Skin of body (tissue), 1 donor: ENCODE measurements at regions not wholly inside any gene's neighbourhood (a gene's known extent, or its start where the extent isn't known, plus 50 kb on each side); places are given as distances from the start of the nearest gene placed in this dataset.
A peak's percentile ranks its signal among the peaks of the same experiment; 100 is the strongest.
"Not testable (repeated sequence)": the region's sequence is repeated elsewhere in the genome, so short reads cannot be mapped to it uniquely, and the experiment has no call there.

ENCODE experiments used
- DNase-seq: peaks from one replicate; lab custom pipeline; 2025; lab: John Stamatoyannopoulos, UW

- DNase-seq, result peak; percentile 81
Observed at GRCh38 chr11:31958076-31958735, 132.7 kb upstream of the RCN1 start.

- no peak for DNase-seq
Observed at GRCh38 chr11:31957674-31958073, 133.2 kb upstream of the RCN1 start.

DNA sequence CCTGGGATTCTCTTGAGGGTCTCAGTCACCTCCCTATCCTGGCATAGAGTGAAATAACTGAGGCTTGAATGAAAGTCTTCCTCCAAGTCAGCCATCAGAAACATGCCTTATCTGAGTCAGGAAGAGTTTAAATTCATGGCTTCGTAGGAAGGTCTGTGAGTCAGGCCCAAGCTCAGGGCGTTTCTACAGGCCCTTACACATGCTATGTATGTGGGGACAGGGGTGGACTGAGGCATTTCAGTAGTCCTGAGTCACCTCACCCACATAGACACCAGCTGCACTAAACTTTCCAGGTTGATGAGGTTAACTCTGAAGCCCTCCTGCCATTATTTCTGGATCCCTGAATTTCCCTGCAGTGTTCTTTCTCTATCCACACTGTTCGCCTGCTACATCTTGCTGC lies 134.6 kb upstream of the RCN1 start:
- DNase-seq, result no peak

DNA sequence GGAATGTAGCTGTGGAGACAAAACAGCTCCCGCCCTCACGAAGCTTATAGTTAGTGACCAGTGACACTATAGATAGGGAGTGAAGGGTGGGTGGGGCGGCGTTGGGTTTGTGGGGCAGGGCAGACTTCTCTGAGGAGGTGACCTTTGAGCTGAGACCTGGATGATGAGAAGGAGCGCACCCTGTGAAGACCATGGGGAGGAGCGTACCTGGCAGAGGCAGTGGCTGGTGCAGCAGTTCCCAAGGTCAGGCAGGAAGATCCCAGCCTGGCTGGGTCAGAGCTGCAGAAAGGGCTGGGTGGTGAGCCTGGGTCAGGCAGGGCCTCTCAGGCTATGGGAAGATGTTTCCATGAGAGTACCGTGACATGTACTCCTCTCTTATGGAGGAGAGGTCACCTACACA lies 135.0 kb upstream of the RCN1 start:
- no peak for DNase-seq

DNA sequence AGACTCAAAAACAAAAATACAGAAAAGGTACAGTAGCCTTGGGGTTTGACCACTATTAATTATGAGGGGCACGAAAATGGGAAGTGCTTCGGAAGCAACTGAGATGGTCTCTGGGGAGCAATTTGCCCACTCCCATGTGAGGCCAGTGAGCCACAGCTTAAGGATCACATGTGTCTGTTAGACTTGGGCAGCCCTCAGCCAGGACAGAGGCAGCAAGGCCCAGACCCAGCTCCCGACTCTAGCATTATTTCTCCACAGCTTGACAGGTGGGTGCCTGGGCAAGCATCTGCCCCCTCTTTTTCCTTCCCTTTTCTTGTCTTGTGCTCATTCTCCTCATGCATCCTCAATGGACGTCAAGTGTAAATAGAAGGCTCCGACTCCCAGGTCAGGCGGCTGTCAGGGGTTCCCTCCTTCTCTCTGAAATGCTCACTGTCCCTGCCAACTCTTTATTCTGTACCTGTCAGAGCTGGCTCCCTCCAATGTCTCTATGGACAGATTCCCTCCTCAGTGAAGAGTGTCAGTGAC lies 137.0 kb upstream of the RCN1 start:
- DNase-seq, result no peak

GRCh38 chr11:31949733-31950200 lies 138.6 kb upstream of the PAX6 start:
- DNase-seq, result not testable (repeated sequence)

- no peak for DNase-seq
Observed at GRCh38 chr11:31947051-31947450, 135.9 kb upstream of the PAX6 start.

GRCh38 chr11:31943056-31943780 lies 132.1 kb upstream of the PAX6 start:
- DNase-seq, result no peak

DNA sequence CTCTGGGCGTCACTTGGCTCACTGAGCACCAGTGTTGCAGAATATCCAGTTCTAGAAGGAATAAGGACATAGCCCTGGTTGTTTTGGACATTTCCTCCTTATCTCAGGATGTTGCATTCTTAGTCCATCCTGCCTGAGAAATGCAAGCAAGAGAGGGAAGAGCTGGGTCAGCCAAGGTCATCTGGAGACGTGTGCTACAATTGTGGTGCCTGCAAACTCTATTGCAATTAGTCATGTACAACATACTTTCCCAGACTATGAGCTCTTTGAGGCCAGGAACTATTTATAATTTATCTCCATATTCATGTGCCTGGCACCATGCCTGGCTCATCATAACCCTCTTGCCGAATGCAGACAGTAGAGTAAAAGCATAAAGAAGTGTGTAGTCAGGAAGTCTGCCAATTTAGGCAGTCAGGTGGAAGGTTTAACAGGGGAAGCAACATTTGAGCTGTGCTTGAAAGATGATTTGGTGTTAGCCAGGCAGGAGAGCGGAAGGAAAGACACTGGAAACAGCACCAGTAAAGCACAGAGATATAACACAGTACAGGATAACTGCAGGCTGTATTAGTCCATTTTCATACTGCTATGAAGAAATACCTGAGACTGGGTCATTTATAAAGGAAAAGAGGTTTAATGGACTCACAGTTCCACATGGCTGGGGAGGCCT lies 129.4 kb upstream of the PAX6 start:
- DNase-seq, result no peak

DNA sequence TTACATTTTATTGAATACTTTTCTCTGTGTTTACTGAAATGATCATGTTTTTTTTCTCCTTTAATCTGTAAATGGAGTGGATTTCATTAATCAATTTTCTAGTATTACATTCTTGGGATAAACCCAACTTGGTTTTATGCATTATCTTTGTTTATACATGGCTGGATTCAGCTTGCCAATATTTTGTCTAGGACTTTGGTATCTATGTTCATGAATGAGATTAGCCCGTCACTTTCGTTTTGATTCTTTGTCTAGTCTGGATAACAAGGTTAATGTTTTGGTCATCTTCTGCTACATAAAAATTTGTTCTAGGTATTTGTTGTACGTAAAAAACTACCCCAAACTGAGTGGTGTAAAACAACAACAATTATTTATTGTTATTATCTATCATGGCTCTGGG lies 127.9 kb upstream of the PAX6 start:
- DNase-seq, result no peak

- DNase-seq, result no peak
Observed at GRCh38 chr11:31936312-31936711, 125.2 kb upstream of the PAX6 start.

GRCh38 chr11:31932879-31933278 lies 121.8 kb upstream of the PAX6 start:
- DNase-seq, result no peak

- no peak for DNase-seq
Observed at GRCh38 chr11:31927982-31928381, 116.9 kb upstream of the PAX6 start.

DNA sequence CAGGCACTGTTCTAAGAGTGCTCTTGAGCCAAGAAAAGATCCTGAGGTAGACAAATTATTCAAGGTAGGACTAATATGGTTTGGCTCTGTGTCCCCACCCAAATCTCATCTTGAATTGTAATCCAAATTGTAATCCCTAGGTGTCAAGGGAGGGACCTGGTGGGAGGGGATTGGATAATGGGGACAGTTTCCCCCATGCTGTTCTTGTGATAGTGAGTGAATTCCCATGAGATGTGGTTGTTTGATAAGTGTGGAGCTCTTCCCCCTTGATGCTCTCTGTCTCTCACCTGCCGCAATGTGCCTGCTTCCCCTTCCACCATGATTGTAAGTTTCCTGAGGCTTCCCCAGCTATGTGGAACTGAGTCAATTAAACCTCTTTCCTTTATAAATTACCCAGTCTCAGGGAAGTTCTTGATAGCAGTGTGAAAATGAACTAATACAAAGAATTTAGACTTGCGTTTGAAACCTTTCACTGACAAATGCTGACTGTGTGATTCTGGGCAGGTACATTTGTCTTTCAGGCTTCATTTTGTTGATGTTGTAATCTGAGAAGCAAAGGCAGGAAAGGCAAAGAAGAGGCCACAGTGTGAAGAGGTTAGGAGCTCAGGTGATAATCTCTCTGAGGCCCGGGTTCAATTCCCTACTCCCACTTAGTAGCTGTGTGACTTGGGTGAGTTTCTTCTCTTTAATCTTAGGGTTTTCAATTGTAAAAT lies 115.8 kb upstream of the PAX6 start:
- no peak for DNase-seq

- no peak for DNase-seq
Observed at GRCh38 chr11:31926106-31926505, 115.0 kb upstream of the PAX6 start.

DNA sequence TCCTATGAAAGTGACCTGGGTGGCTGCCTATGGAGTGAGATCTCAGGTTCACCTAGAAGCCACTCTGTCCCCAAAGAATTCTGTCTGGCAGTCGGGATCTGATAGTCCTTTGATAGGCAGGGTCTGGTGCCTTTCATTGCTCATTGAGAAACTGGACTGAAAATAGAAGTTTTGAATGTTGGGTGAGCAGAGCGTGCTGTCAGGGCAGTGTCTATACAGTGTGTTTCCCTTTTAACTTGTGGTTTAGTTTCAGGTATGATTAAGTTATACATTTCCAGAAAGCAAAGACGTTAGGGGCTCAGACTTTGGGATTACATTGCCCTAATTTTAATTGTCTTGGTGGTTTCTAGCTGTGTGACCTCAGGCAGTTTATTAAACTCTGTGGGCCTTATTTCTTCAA lies 111.3 kb upstream of the PAX6 start:
- DNase-seq, result no peak

- DNase-seq, result no peak
Observed at GRCh38 chr11:31921081-31921480, 110.0 kb upstream of the PAX6 start.

GRCh38 chr11:31919175-31919574 lies 108.1 kb upstream of the PAX6 start:
- DNase-seq, result no peak

DNA sequence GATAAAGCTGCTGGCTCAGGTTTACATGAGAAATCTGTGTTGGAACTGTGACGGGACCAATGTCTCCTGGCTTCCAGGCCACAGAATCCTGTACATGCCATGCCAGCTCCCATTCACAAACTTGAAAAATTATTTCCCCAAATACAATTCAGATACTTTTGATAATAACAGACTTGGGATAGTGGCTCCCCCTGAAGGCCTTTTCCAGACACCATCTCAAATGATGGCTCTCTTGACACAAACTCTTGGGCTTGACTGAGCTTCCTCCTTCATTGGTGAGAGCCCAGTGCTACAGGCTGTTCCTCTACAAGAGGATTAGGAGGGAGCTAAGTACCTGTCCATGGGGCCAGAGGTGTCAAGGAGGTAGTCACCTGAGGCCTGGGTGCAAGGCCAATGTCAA lies 104.7 kb upstream of the PAX6 start:
- DNase-seq, result no peak

- no peak for DNase-seq
Observed at GRCh38 chr11:31913985-31914384, 102.9 kb upstream of the PAX6 start.

DNA sequence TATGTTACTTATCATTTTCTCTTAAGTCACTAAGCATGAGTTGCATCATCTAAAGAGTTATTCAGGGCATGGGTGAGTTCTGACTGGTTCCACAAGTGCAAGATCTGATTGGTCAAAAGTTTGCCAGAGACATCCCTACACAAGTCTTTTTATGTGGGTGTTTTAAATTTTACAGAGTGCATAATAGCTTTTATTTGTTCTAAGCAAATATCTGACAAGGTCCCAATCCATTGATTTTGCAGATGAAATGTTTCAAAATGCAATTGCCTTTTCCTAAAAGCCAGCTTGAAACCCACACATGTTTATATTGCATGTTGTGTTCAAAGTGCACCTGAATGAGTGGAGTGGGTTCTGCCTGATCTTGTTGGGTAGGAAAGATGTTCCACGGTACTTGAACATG lies 101.7 kb upstream of the PAX6 start:
- DNase-seq, result no peak
